Adrenal gland (tissue), 5 donors: ENCODE measurements at regions not wholly inside any gene's neighbourhood (a gene's known extent, or its start where the extent isn't known, plus 50 kb on each side); places are given as distances from the start of the nearest gene placed in this dataset.

ENCODE experiments used
- CTCF ChIP-seq, 6 experiments: fragments of 450-650 bp in 4 of 6; fragments of 200-600 bp in 2 of 6; sonication (generic) in 1 of 6; IDR thresholded peaks; 1 replicate in 5 of 6; 2 replicates in 1 of 6; pipeline versions ENCODE4 v1.5.1 to v1.8.0; 2016 to 2021; ENCODE audit warnings: antibody characterized with exemption in 6 of 6, mild to moderate bottlenecking in 2 of 6, moderate library complexity in 1 of 6
- POLR2A ChIP-seq, 2 donors: fragments of 450-650 bp; IDR thresholded peaks; one replicate each; pipeline ENCODE4 v1.6.1; 2017; ENCODE audit warnings: antibody characterized with exemption in 2 of 2, mild to moderate bottlenecking in 2 of 2, moderate library complexity in 1 of 2
- donor health status: DM: no; HTN: no; CAD: no.

GRCh38 chr10:91354166-91355075 lies 55.7 kb upstream of the HECTD2 start:
- TF ChIP-seq POLR2A (IDR thresholded peaks at IDR 0.05) (no peak), CTCF (IDR thresholded peaks at IDR 0.05) (no peak)
